GM23338 (cell line): ENCODE measurements at regions not wholly inside any gene's neighbourhood (a gene's known extent, or its start where the extent isn't known, plus 50 kb on each side); places are given as distances from the start of the nearest gene placed in this dataset.

Source experiments
- ATAC-seq: fragments of 200-7000 bp; cut with Tn5 transposase; 3 replicates; pipeline ENCODE4 v1.9.1; 2020
- DNase-seq: peaks from one replicate; pipeline ENCODE4 v3.0.0-alpha.2; 2015; ENCODE audit warnings: low spot score
- H2AFZ ChIP-seq: fragments of 200-600 bp; sonication (generic); 2 replicates; pipeline ENCODE4 v1.8.0; 2016; ENCODE audit warnings: antibody characterized with exemption, mild to moderate bottlenecking, moderate library complexity
- H3F3A ChIP-seq: fragments of 200-600 bp; sonication (generic); replicated peaks from 2 replicates; pipeline ENCODE4 v1.8.0; 2017; ENCODE audit warnings: antibody characterized with exemption, mixed run types, low read depth
- H3K27ac ChIP-seq: fragments of 200-600 bp; sonication (generic); 2 replicates; pipeline ENCODE4 v1.6.1; 2016; ENCODE audit warnings: low read depth
- H3K27me3 ChIP-seq: fragments of 200-600 bp; sonication (generic); 2 replicates; pipeline ENCODE4 v1.8.0; 2016; ENCODE audit warnings: mild to moderate bottlenecking, mixed run types, moderate library complexity; ENCODE audit not compliant: insufficient read depth
- H3K36me3 ChIP-seq: fragments of 200-600 bp; sonication (generic); 2 replicates; pipeline ENCODE4 v1.8.0; 2016; ENCODE audit warnings: mild to moderate bottlenecking; ENCODE audit not compliant: insufficient read depth
- H3K4me1 ChIP-seq: fragments of 200-600 bp; sonication (generic); 2 replicates; pipeline ENCODE4 v1.8.0; 2016; ENCODE audit warnings: mild to moderate bottlenecking, moderate library complexity; ENCODE audit not compliant: insufficient read depth
- H3K4me2 ChIP-seq: fragments of 200-600 bp; sonication (generic); 2 replicates; pipeline ENCODE4 v1.7.1; 2017; ENCODE audit warnings: mixed run types
- H3K4me3 ChIP-seq: fragments of 200-600 bp; sonication (generic); 2 replicates; pipeline ENCODE4 v1.6.1; 2016; ENCODE audit warnings: mixed run types
- H3K79me2 ChIP-seq: fragments of 200-600 bp; sonication (generic); replicated peaks from 2 replicates; pipeline ENCODE4 v1.8.0; 2017; ENCODE audit warnings: mild to moderate bottlenecking; ENCODE audit not compliant: insufficient read depth
- H3K9me2 ChIP-seq: fragments of 200-600 bp; sonication (generic); 2 replicates; pipeline ENCODE4 v1.8.0; 2017; ENCODE audit not compliant: insufficient read depth
- H4K20me1 ChIP-seq: fragments of 200-600 bp; sonication (generic); replicated peaks from 2 replicates; pipeline ENCODE4 v1.8.0; 2017; ENCODE audit warnings: mild to moderate bottlenecking; ENCODE audit not compliant: insufficient read depth
- H3K27ac Mint-ChIP-seq: 2 replicates; pipeline ENCODE4 v1.8.0; 2020; ENCODE audit warnings: inconsistent platforms, mild to moderate bottlenecking, moderate library complexity, mixed read lengths
- H3K27me3 Mint-ChIP-seq: 3 replicates; pipeline ENCODE4 v1.8.0; 2022; ENCODE audit warnings: low read depth, mild to moderate bottlenecking, moderate library complexity, mixed read lengths, inconsistent platforms; ENCODE audit not compliant: insufficient read depth, poor library complexity
- H3K36me3 Mint-ChIP-seq: 3 replicates; pipeline ENCODE4 v1.8.0; 2021; ENCODE audit warnings: low read depth, mild to moderate bottlenecking, inconsistent platforms, moderate library complexity, mixed read lengths
- H3K4me1 Mint-ChIP-seq: 3 replicates; pipeline ENCODE4 v1.8.0; 2020; ENCODE audit warnings: mild to moderate bottlenecking, inconsistent platforms, mixed read lengths
- H3K4me3 Mint-ChIP-seq: 3 replicates; pipeline ENCODE4 v1.8.0; 2021; ENCODE audit warnings: moderate library complexity, mild to moderate bottlenecking, inconsistent platforms, mixed read lengths
- H3K9me3 Mint-ChIP-seq: 3 replicates; pipeline ENCODE4 v1.8.0; 2020; ENCODE audit warnings: moderate library complexity, mild to moderate bottlenecking, inconsistent platforms, mixed read lengths
- EZH2 ChIP-seq: fragments of 200-600 bp; sonication (generic); IDR thresholded peaks from one replicate; pipeline ENCODE4 v1.8.0; 2017; ENCODE audit warnings: antibody characterized with exemption, mild to moderate bottlenecking, low read depth; ENCODE audit not compliant: unreplicated experiment
- EZH2phosphoT487 ChIP-seq: fragments of 200-600 bp; sonication (generic); IDR thresholded peaks from one replicate; pipeline ENCODE4 v1.8.1; 2018; ENCODE audit warnings: antibody characterized with exemption; ENCODE audit not compliant: unreplicated experiment
- JUNB ChIP-seq: IDR thresholded peaks from one replicate; pipeline ENCODE4 v1.6.1; 2016; ENCODE audit warnings: antibody characterized with exemption; ENCODE audit not compliant: unreplicated experiment
- NANOG ChIP-seq: IDR thresholded peaks from 2 replicates; pipeline ENCODE4 v1.6.1; 2016; ENCODE audit warnings: antibody characterized with exemption, borderline replicate concordance
- STAT1 ChIP-seq: IDR thresholded peaks from one replicate; pipeline ENCODE4 v1.6.1; 2016; ENCODE audit warnings: antibody characterized with exemption; ENCODE audit not compliant: unreplicated experiment
- ZNF114 ChIP-seq: fragments of 250-450 bp; sonication (Bioruptor Pico); IDR thresholded peaks from 2 replicates; pipeline ENCODE4 v1.5.0; 2020; ENCODE audit warnings: mild to moderate bottlenecking, moderate library complexity
- TF ChIP-seq, protein P1 (sequence below): IDR thresholded peaks from one replicate; pipeline ENCODE4 v1.6.1; 2018; ENCODE audit warnings: antibody characterized with exemption; ENCODE audit not compliant: unreplicated experiment
- TF ChIP-seq, protein P2 (sequence below): IDR thresholded peaks from 2 replicates; pipeline ENCODE4 v1.6.1; 2016; ENCODE audit warnings: antibody characterized with exemption
- TF ChIP-seq, protein P3 (sequence below), 2 experiments: fragments of 200-600 bp in 1 of 2; sonication (generic) in 1 of 2; conservative IDR thresholded peaks; 2 replicates each; pipeline versions ENCODE4 v1.5.1 to v1.6.1; 2016 to 2017; ENCODE audit warnings: antibody characterized with exemption in 2 of 2, low read depth in 2 of 2, mild to moderate bottlenecking in 2 of 2, moderate library complexity in 1 of 2

DNA sequence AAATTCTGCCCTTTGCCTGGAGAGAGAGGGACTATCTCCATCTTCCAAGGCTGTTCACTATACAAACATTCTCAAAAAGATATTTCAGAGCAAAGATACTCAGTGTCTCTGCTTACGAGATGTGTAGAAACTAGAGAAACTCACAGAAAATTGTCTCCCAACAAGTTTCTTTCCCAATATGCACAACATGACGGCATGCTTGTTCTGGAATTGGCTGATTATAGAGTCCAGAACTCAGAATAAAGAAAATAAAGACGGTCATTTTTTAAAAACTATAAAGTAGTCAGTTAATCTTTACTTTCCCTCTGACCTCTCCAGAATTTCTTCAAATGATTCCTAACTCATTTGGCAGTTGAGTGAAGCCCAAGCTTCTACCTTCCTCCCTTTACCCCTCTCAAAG is 285.5 kb upstream of the KLF3 start (continued):
- TF ChIP-seq, protein P1, sequence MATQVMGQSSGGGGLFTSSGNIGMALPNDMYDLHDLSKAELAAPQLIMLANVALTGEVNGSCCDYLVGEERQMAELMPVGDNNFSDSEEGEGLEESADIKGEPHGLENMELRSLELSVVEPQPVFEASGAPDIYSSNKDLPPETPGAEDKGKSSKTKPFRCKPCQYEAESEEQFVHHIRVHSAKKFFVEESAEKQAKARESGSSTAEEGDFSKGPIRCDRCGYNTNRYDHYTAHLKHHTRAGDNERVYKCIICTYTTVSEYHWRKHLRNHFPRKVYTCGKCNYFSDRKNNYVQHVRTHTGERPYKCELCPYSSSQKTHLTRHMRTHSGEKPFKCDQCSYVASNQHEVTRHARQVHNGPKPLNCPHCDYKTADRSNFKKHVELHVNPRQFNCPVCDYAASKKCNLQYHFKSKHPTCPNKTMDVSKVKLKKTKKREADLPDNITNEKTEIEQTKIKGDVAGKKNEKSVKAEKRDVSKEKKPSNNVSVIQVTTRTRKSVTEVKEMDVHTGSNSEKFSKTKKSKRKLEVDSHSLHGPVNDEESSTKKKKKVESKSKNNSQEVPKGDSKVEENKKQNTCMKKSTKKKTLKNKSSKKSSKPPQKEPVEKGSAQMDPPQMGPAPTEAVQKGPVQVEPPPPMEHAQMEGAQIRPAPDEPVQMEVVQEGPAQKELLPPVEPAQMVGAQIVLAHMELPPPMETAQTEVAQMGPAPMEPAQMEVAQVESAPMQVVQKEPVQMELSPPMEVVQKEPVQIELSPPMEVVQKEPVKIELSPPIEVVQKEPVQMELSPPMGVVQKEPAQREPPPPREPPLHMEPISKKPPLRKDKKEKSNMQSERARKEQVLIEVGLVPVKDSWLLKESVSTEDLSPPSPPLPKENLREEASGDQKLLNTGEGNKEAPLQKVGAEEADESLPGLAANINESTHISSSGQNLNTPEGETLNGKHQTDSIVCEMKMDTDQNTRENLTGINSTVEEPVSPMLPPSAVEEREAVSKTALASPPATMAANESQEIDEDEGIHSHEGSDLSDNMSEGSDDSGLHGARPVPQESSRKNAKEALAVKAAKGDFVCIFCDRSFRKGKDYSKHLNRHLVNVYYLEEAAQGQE: no peak
- TF ChIP-seq NANOG: no peak
- no peak for TF ChIP-seq EZH2
- TF ChIP-seq, protein P2, sequence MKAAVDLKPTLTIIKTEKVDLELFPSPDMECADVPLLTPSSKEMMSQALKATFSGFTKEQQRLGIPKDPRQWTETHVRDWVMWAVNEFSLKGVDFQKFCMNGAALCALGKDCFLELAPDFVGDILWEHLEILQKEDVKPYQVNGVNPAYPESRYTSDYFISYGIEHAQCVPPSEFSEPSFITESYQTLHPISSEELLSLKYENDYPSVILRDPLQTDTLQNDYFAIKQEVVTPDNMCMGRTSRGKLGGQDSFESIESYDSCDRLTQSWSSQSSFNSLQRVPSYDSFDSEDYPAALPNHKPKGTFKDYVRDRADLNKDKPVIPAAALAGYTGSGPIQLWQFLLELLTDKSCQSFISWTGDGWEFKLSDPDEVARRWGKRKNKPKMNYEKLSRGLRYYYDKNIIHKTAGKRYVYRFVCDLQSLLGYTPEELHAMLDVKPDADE: no peak
- TF ChIP-seq EZH2phosphoT487: no peak
- TF ChIP-seq STAT1: no peak
- TF ChIP-seq JUNB: no peak

DNA sequence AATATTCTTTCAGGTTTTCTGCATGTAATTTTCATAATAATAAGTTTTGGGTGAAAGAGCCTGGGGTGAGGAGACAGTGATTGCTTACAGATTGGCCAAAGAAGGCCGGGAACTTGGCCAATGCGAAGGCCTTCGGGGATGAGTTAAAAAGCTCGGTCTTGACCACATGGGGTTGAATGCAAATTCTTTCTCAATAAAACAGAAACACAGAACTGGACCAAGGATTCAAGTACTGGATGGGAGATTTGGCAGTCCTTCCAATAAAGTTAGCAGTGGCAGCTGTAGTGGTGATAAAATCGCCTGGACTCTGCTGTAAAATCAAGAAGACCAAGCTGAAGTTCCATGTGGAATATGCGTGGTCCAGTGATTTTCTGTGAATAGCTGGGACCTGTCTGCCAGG is 282.2 kb upstream of the KLF3 start:
- H3K27ac Mint-ChIP-seq: no peak overlapping the region
- TF ChIP-seq STAT1: no peak
- TF ChIP-seq NANOG: no peak
- TF ChIP-seq, protein P1: no peak
- TF ChIP-seq, protein P2: no peak
- no peak for TF ChIP-seq EZH2phosphoT487
- TF ChIP-seq ZNF114: no peak
- TF ChIP-seq, protein P3, sequence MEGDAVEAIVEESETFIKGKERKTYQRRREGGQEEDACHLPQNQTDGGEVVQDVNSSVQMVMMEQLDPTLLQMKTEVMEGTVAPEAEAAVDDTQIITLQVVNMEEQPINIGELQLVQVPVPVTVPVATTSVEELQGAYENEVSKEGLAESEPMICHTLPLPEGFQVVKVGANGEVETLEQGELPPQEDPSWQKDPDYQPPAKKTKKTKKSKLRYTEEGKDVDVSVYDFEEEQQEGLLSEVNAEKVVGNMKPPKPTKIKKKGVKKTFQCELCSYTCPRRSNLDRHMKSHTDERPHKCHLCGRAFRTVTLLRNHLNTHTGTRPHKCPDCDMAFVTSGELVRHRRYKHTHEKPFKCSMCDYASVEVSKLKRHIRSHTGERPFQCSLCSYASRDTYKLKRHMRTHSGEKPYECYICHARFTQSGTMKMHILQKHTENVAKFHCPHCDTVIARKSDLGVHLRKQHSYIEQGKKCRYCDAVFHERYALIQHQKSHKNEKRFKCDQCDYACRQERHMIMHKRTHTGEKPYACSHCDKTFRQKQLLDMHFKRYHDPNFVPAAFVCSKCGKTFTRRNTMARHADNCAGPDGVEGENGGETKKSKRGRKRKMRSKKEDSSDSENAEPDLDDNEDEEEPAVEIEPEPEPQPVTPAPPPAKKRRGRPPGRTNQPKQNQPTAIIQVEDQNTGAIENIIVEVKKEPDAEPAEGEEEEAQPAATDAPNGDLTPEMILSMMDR (conservative IDR thresholded peaks at IDR 0.05; ENCODE audit: low read depth in 2 of 2): no peak
- no peak for TF ChIP-seq JUNB
- ATAC-seq: no peak

More for the DNA sequence above, 282.2 kb upstream of the KLF3 start:
- Mint-ChIP-seq H3K4me3 (no peak overlapping the region), H3K4me1 (peaks cover 5% of the 10 kb centered on the region; the same call in 1 of the 3 replicates), H3K36me3 (no peaks in the 10 kb centered on the region), H3K27me3 (no peaks in the 10 kb centered on the region), H3K9me3 (0 out of 3 replicates have a peak, but pooled peaks cover 2% of the 10 kb centered on the region)
- DNase-seq: no peak
- H3K36me3 ChIP-seq: no peaks in the 10 kb centered on the region; the same call in 1 of the 2 replicates
- H2AFZ ChIP-seq: no peak overlapping the region
- H3K4me2 ChIP-seq: no peak overlapping the region
- no peak overlapping the region for H3K4me3 ChIP-seq
- H3K27ac ChIP-seq: no peak overlapping the region
- H3K27me3 ChIP-seq: no peaks in the 10 kb centered on the region
- peaks cover 3% of the 10 kb centered on the region; the same call in 1 of the 2 replicates for H3K9me2 ChIP-seq
- no peaks in the 10 kb centered on the region for H3F3A ChIP-seq
- H3K79me2 ChIP-seq: no peaks in the 10 kb centered on the region
- no peaks in the 10 kb centered on the region for H4K20me1 ChIP-seq
- H3K4me1 ChIP-seq: peaks cover 2% of the 10 kb centered on the region; the same call in 1 of the 2 replicates
